Erythroblast (primary cell): ENCODE measurements at regions not wholly inside any gene's neighbourhood (a gene's known extent, or its start where the extent isn't known, plus 50 kb on each side); places are given as distances from the start of the nearest gene placed in this dataset.

ENCODE experiments used
- DNase-seq, 2 experiments: peaks; one replicate each; lab custom pipeline; 2025; lab: John Stamatoyannopoulos, UW
- GATA1 ChIP-seq: IDR thresholded peaks from 2 replicates; pipeline ENCODE4 v1.6.1; 2011; ENCODE audit warnings: low read depth, mild to moderate bottlenecking, control low read depth, low read length, moderate library complexity
- POLR2A ChIP-seq: IDR thresholded peaks from 2 replicates; pipeline ENCODE4 v1.6.1; 2011; ENCODE audit warnings: mild to moderate bottlenecking, low read length

DNA sequence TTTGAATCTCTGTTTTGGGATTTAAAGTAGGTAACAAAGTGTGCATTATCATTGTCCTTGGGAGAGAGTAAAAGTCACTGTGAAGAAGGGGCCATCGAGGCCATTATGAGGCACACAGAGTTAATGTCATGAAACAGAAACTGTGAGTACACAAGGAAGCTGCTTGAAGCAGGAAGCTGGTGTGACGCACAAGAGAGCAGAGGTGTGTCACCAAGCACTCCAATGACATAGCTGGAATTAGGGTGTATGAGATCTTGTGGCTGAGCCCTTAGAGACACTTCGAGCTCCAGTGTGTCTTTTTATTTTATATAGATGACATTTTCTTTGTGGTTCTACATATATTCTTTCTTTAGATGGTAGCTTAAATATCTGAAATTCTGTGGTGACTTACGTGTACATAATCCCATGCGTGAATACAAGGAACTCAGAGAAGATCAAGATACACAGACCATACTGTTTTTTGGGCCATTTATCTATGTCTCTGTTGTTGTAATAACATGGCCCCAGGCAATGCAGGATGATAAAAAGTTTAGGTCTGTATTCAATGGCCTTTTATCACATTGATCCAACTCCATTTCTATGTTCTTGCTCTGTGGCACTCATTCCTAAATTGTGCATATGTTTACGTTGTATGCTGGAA, 164.7 kb upstream of the FAM98A start:
- DNase-seq: no peak
- TF ChIP-seq GATA1: no peak

DNA sequence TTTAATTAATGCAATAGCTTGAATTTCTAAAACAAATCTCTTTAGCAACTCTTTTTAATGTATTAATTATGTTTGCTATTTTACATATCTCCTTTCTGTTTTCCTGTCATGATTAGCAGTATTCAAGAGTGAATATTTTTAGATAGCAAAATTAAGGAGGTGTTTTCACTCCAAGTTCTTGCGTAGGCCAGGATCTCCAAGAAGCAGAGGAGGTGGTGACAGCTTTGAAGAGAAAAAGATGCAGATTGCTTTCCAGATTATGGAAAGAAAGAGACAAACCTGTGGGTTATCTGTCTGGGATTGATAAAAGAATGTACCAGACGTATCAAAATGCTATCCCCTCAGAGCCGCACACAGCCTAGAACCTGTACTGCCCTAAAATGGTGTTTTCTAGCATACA, 163.5 kb upstream of the FAM98A start:
- DNase-seq: no peak
- TF ChIP-seq GATA1: no peak
- TF ChIP-seq POLR2A: no peak

DNA sequence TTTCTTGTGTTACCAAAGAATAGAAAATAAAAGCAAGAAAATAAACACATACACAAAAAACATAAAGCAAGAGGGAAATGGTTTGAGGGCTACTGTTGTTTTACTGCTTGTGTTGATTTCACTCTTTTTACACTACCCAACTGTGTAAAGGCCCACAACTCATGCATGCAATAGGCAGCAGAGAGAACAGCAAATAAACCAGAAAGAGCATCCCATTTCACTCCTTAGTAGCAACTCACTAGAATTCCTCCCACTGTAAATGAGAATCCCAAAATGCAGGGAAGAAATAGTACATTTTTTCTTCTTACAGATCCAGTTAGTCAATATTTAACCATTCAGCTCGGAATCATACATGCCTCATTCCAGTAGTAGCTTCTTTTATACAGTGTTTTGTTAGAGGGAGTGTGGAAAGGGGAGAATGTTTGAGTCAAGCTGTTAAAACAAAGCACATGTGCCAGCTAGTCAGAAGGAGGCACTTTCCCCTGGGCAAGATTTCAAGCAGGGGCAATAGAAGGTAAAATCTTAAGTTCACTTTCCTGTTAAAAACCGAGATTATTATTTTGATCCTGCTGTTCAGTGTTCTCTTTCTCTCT, 147.2 kb upstream of the FAM98A start:
- DNase-seq: no peak
- TF ChIP-seq POLR2A (no peak), GATA1 (no peak)

DNA sequence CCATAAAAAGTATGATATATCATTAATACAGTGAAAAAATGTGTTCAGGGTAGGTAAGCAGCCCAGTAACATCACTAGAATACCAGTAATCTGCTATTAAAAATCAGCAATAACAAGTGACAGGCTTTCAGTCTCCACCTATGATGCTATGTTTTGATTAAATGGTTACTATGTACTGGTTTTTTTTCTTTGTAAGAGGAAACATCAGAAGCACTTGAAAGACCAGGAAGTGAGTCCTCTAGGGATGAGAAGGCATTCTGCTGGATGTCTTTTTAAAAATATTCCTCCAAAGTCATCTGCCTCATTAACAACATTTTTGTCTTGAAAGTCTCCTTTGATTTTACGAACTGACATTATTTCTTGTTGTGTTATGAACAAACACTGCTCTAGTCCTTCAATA, 136.0 kb upstream of the FAM98A start:
- DNase-seq: no peak
- TF ChIP-seq GATA1 (no peak), POLR2A (no peak)

DNA sequence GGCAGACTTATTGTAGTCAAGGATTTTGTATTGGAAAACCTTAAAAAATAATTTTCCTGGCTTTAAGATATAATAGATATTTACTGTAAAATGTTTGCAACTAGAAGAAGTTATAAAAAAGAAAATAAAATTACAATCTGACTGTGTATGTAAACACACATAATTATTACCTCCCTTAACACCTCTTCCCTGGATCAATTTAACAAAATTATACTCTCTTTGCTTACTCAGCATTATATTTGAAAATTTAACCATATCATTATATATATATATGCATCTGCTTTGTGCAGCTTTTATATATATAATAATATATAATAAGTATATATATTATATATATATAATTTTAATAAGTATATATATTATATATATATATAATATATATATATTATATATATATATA, 131.7 kb upstream of the FAM98A start:
- TF ChIP-seq GATA1 (no peak), POLR2A (no peak)
- DNase-seq: no peak

DNA sequence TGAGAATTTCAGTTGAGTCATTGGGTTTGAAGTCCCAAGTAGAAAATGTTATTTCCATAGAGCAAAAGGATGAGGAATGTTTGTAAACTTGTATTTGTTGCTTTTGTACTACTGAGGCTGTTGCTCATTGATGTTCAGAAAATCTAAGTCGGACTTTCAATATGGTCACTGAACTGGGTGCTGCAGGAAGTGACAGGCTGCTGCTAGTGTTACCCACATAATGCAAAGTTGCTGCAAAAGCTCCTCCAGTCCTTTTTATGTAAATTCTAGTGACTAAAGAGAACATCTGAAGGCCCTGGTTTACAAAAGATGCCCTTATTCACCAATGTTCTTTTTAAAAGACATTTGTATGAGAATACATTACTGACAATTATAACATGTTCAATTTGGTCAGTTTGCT, 131.1 kb upstream of the FAM98A start:
- TF ChIP-seq GATA1 (no peak), POLR2A (no peak)
- no peak for DNase-seq

DNA sequence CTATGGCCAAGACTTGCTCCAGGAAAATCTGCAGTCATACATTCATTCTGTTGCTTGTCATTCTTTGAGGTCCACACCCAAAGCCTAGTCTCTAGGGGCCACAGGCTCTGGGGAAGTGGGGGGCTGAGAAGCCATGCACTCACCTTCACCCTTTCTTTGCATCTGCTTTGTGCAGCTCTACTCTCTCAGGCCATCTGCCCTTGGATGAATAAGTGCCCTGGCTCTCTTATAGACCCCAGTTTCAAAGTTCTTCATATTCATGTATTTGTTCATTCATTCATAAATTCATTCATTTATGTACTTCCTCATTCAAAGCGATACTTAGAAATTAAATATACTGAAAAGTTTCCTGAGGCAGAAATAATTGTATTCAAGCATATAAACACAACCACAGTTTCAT, 130.3 kb upstream of the FAM98A start:
- no peak for TF ChIP-seq GATA1
- TF ChIP-seq POLR2A: no peak
- no peak for DNase-seq

DNA sequence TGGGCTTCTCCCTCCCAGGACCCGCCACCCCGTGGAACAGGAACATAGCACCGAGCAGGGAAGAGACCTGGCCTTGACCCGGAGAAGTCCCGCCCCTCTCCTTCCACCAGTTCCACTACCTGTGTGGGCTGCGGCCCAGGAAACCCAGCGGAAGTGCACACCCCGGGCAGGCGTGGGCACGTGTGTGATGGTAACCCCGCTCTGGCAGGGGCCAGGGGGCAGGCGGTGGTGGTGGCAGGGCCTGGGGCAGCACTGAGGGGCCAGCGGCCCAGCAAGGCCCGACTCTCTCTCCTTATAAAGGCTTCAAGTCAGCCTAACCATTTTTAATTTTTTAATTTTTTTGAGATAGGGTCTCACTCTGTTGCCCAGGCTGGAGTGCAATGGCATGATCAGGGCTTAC, 129.0 kb upstream of the FAM98A start:
- no peak for TF ChIP-seq GATA1
- no peak for TF ChIP-seq POLR2A
- no peak for DNase-seq

DNA sequence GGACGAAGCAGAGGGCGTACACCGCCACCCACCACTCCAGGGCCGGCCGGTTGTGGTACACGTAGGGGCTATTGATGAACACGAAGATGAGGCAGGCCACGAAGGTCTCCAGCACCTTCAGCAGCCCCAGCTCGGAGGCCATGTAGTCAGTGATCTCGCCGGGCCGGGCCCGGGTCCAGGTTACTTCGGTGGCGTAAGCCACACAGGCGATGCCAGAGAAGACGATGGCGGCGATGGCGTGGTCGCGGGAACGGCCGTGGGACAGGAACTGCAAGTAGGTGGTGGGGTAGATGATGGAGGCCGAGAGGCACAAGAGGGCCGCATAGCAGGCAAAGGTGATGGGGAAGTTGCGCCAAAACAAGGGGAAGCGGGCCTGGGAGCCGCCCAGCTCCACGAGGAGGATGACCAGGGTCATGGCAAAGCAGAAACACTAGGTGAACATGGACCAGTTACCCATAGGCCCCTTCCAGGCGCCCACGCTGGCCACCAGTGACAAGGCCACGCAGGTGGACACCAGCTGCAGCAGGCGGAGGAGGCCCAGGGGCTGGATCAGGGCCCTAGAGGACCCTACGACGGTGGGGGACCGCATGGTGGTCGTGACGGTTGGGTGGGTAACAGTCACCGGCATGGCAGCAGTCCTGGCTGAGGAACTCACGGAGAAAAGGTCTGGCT, 128.4 kb upstream of the FAM98A start:
- no peak for TF ChIP-seq GATA1
- TF ChIP-seq POLR2A: no peak

DNA sequence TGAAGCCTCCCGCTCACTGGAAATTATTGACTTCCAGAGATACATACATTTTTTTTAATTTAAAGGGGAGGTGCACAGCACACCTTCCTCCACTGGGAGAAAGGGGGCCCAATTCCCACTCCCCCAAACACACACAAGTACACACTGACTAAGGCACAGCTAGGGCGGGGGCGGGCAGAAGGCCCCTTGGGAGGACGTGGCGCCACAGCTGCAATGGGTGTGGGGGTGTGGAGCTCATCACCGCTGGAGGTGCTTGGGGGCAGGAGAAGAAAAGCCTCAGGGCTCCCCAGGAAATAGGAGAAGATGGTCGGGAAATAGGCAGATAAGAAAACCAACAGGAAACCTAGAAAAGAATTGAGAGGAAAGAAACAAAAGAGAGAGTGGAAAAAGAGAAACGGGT, 127.3 kb upstream of the FAM98A start:
- DNase-seq: no peak
- TF ChIP-seq POLR2A (no peak), GATA1 (no peak)

More for the DNA sequence above, 128.4 kb upstream of the FAM98A start:
- no peak for DNase-seq

DNA sequence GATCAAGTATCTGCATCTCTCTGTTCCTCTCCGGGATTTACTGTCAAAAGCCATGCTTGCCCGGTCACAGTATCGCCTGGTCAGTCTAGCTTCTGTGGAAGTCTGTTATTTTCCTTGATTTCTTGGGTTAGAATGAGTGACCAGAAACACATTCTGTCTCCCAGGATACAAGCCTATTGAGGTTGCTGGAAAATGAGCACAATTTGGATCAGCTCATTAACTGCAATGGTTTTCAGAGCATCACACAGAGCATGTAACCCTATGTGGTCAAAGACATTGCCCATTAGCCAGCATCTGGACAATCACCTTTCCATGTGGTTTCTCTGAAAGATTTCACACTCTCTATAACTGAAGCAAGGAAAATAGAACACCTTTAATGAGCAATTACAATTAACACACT, 124.2 kb upstream of the FAM98A start:
- no peak for DNase-seq
- TF ChIP-seq GATA1 (no peak), POLR2A (no peak)

DNA sequence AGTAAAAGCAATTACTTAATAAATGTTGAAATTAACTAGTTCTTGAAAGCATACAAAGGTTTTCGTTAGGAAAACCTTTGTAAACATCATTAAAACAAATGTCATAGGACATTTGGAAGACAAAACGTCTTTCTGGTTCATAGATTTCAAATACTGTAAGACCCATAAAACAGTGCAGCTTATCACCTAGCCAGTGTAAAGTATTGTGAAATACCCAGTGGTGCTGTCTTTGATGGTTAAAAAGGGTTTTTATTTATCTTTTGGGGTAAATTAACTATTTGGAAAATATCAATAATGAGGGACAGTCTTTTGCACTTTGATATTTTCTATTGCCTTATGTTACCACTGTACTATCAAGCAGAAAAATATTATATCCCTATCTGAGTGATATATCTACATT, 120.0 kb upstream of the FAM98A start:
- DNase-seq: no peak
- TF ChIP-seq POLR2A: no peak
- TF ChIP-seq GATA1: no peak

DNA sequence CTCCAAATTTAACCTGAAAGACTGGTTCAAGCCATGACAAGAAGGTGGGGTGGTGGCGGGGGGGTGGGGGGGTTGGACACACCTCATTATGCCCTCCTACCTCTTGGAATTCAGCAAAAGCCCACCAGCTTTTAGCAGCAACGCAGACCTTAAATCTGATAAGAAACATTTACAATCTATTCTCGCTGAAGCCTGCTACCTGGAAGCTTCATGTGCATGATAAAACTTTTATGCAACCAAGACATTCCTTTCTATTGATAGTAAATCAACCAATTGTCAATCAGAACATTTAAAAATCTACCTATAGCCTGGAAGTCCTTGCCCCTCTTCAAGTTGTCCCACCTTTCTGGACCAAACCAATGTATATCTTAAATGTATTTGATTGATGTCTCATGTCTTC, 113.6 kb upstream of the FAM98A start:
- no peak for DNase-seq
- TF ChIP-seq GATA1 (no peak), POLR2A (no peak)

DNA sequence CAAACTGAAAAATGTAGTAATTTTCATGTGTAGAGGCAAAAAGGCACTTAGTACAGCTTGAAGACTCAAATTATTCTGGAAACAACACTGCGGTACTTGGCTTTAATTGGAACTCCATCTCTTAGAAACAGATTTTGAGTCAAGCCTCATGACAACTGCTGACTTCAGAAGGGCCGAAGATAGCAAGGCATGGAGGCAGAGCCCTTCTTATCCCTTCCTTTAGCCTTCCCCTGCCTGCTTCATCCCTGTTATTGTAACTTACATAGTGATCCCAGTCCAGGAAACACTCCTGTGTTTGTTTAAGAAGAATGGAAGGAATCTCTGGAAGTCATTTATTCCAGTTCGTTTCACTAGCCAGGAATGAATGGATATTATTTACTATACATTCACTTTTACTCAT, 110.9 kb upstream of the FAM98A start:
- DNase-seq: no peak
- no peak for TF ChIP-seq POLR2A
- no peak for TF ChIP-seq GATA1
